GM21390 (cell line): ENCODE measurements at regions not wholly inside any gene's neighbourhood (a gene's known extent, or its start where the extent isn't known, plus 50 kb on each side); places are given as distances from the start of the nearest gene placed in this dataset.

Experiments used
- ATAC-seq: cut with Tn5 transposase; IDR thresholded peaks from one replicate; pipeline ENCODE4 v1.9.1; 2021; ENCODE audit not compliant: unreplicated experiment

- no peak for ATAC-seq
Observed at GRCh38 chr1:219405531-219406331, 207.2 kb downstream of the ZC3H11B start.

DNA sequence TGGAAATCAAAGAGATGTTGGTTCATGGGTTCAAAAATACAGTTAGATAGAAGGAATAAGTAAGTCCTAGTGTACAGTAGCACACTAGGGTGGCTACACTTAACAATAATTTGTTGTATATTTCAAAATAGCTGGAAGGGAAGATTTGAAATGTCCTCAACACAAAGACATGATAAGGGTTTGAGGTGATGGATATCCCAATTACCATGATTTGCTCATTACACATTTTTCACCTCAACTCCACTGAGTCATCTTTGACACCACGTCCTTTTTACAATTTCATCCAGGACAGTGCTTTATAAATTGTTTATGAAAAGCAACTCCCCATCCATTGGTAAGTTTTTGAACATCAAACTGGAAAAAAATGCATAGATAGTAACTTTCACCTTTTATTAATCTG, 208.3 kb downstream of the ZC3H11B start:
- no peak for ATAC-seq

DNA sequence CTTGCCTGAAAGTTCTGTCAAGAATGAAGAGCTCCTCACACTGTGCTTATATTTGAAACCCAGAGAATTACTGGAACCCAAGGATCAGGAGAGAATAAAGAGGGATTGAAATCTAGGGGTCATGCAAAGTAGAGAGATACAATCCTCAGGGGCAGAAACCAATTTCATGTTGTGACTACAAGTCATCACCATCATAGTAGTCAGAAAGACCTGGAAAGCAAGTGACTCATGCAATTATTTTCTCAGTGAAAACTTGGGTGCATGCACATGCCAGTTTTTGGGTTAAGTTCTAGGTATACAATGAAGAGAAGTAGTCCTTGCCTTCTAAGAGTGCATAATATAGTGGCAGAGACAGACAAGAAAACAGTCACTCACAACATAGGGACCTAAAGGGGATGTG, 210.0 kb downstream of the ZC3H11B start:
- no peak for ATAC-seq

GRCh38 chr1:219401724-219402625, 210.9 kb downstream of the ZC3H11B start:
- ATAC-seq = no peak

- ATAC-seq = no peak
Observed at GRCh38 chr1:219399446-219399845, 213.5 kb downstream of the ZC3H11B start.

- ATAC-seq = no peak
Observed at GRCh38 chr1:219398815-219399396, 214.0 kb downstream of the ZC3H11B start.

GRCh38 chr1:219397511-219397910, 215.4 kb downstream of the ZC3H11B start:
- ATAC-seq = no peak

- peak; percentile 50 for ATAC-seq
Observed at GRCh38 chr1:219391297-219391696, 217.6 kb downstream of the LYPLAL1 start.

DNA sequence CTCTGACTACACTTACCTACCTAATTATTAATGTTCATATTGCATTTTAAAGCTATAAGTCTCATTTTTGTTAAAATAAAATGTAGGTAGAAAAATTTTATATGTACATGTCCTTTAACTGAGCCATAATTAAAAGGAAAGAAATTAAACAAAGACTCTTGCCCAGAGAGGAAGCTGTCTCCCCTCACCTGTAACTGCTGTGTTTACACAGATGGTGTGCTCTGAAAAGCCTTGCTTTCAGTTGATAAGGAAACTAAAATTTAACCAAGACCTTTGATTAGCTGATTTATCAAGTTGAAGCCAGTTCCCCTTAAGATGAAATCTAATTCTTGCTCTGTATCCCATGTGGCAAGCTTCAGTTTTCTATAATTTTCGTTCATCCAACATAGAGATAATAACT, 213.5 kb downstream of the LYPLAL1 start:
- ATAC-seq = no peak

DNA sequence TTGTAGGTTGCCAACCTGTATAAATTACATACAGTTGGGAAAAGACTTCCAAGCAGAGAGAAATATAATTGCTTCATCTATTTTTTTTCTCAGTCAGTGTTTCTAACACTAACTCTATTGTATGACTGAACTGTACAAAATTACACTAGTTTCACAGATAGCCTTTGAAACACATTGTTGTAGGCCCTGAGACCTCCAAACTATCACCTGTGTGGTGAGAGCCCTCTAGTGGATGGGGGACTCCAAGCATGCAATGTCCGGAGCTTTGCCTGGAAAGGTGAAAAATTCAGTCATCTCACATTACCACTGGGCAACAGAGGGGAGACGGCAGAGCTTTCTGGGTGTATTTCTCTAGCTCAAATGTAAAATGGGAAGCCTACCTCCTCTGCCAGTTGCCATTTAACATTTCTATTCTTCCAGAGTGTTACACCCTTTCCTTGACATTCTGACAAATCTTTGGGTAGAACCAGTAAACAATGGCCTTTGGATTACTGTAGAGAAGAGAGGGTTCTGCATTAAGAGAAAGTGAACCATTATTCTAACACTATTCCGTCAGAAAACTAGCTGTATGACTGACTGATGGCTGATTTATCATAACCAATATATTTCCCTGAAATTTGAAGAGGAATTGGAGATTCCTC, 212.2 kb downstream of the LYPLAL1 start:
- ATAC-seq = peak; percentile 91

DNA sequence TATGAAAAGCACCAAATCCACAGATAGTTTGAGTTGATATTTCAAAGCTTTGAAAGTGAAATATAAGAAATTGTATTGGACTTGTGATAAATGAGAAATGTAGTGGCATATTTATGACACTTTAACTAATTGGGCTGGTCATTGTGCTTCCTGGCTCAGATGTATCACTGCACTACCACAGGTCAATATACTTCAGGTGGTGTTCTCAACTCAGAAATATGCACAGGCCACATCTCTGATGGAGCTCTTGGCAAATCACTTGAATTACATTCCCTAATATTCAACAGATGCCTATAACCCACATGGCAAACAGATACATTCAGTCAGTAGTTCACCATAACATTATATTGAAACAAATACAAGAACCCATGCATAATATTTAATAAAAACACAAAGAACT, 209.6 kb downstream of the LYPLAL1 start:
- ATAC-seq = no peak

DNA sequence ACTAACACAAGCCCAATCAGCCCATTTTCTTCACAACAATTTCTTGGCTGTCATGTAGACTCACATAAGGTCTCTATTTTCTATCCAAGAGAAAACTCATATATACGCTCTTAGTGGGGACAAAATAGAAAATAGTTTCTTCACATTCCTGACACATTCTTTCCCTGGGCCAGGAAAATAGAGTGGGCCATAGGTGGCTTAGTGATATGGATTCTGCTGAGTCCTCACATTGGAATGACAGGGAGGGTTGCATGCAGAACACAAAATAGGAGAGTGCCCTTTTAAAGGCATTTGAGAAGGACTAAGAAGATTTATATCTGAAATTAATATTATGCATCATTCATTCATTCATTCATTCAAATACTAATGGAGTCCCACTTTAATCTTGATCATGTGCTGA, 207.7 kb downstream of the LYPLAL1 start:
- ATAC-seq = no peak

DNA sequence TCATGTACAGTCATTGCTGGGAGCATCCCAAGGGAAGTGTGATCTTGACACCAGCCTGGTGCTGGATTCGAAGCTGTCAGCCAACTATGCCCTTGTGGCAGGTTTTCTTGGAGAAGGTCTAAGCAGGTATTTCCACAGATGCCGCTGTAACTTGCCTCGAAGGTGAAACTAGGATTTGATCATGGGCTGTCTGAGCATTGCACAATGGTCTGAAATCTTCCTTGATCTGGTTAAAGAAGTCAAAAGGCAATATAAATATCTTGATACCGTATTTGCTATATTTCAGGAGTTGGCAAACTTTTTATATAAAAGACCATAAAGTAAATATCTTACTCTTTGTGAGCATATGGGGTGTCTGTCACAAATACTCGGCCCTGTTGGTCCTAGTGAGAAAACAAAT, 206.8 kb downstream of the LYPLAL1 start:
- no peak for ATAC-seq

DNA sequence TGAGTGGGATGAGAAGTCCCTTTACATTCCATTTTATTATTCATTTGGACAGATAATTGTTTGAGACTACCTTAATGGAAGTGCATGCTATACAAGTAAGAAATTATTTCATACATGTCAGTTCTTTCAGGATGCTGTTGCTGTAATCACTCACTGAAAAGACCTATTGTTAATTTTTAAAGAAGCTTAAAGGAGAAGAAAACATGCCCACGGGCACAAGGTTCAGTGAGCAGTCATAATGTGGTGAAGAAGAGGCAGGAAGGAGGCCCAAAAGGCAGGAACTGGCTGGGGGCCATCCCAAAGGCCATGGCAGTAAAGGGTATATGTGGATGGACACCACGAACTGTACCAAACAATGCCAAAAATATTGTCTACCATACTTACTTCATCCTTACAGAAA, 206.0 kb downstream of the LYPLAL1 start:
- no peak for ATAC-seq

GRCh38 chr1:219374636-219375035, 201.0 kb downstream of the LYPLAL1 start:
- no peak for ATAC-seq

DNA sequence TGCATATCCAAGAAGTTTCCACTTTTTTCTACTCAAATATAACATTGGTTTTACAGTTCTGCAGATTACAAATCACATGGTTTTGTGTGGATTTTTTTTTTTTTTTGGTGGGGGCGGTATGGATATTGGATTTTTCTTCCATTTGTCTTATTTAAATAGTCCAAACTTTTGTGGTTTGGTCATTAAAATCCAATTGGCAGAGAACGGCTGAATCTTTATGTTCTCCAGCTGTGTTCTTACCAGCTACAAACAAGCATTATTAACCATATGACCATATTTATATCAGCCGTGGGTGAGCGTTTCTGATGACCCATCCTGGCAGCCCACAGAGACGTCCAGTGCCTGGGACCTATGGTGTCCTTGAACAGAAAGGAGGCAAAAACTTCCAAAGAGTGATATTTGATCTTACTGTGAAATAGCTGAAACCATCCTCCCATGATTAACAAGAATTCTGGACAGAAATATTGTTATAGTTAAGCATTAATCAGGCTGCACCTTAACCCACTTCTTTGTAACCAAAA, 200.4 kb downstream of the LYPLAL1 start:
- no peak for ATAC-seq

GRCh38 chr1:219373616-219373935, 199.9 kb downstream of the LYPLAL1 start:
- no peak for ATAC-seq

DNA sequence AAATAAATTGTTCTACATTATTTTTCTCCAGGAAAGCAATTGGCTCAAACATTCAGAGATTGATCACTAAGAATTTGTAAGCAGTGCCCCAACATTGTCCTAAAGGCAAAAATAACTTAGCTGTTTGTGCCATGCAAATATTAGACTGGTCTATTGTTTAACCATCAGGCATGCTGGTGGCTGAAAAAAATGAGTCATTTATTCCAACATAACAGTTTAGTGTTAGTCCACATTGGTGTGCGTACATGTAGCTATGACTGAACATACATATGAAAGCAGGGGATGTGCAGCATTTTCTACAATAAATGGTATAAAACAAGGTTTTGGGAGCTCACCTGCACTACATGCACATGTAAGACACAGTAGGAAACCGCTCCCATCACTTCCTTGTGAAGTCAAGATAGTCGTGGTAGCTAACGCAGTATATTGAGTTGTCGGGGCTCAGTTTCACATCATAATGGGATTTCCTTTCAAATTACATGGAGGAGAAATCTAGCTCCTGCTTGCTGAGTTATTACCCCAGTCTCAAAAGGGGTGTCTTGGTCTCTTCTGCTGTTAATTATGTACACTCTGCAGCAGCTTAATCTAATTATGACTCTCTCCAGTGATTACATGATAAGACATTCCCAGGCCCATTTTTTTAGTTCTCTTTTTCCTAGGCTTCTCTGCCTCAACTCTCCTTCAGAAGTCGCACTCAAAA, 199.4 kb downstream of the LYPLAL1 start:
- no peak for ATAC-seq

DNA sequence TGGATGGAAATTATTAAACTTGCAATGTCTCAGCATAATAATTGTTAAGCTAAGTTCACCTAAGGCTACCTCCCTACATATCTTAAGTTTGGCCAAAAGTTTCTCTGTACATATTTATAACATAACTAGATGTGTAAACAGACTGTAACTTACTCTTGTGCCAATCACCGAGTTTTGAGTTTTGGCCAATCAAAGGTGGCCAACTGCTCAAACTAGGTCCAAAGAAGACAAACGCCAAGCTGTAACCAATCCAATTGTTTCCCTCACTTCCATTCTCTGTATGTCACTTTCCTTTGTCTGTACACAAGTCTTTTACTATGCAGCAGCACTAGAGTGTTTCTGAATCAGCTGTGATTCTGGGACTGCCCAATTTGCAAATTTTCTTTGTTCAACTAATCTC, 197.8 kb downstream of the LYPLAL1 start:
- no peak for ATAC-seq

DNA sequence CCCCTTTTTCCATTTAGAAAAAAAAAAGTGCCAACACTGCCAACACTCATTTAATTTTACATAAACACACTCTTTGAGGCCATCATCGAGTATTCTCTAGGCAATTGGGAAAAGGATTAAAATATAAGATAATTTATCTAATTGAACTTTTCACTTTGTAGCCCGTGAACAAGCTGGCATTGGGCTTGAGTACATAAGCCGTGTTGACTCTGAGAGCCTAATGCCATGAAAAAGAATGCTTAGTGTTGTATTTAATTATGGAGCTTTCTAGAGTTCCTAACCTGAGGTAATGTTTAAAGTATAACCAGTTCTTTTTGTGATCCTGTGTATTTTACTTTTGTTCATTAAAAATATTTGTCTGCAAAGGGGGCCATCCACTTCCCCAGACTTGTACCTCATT, 193.8 kb downstream of the LYPLAL1 start:
- no peak for ATAC-seq

DNA sequence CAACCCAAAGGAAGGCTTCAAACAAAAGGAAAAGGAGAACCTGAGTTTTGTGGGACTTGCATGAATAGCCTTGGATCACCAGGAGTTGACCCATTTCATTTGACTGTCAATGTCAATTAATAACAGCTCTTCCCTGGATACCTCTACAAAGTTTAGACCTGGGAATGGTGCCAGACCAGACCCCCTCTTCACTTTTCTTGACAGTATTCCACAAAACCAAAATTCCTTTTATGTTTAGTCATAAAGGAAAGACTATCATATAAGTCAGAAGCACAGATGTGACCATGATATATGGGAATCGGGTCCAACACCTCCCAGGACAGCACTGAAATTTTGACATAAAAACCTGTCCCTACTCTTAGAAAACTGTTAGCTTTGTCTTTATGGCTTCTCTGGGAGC, 191.8 kb downstream of the LYPLAL1 start:
- no peak for ATAC-seq
